ENCODE measurements at regions not wholly inside any gene's neighbourhood (a gene's known extent, or its start where the extent isn't known, plus 50 kb on each side); places are given as distances from the start of the nearest gene placed in this dataset.

DNA sequence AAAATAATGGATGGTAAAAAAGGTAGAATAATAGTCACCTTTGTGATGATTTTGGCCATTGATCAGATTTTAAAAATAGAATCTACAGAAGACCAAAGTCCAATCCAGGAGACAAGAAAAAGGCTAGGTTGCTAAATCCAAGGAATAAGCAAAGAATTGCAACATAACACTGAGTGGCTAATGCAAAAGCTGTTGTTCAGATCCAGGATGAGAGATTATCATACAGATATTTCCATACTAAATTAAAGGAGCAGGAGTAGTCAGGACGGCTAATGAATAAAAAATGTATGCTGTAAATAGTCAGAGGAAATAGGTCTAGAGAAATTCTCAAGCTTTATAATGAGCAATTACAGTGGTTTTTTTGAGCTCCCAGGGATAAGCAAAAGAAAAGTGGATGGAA is 745.9 kb upstream of the ACVR2A start:
- TF ChIP-seq POLR2A (IDR thresholded peaks at IDR 0.05; ENCODE audit: borderline replicate concordance, extremely low read depth, insufficient read depth, insufficient read length): no peak
- TF ChIP-seq, protein P1, sequence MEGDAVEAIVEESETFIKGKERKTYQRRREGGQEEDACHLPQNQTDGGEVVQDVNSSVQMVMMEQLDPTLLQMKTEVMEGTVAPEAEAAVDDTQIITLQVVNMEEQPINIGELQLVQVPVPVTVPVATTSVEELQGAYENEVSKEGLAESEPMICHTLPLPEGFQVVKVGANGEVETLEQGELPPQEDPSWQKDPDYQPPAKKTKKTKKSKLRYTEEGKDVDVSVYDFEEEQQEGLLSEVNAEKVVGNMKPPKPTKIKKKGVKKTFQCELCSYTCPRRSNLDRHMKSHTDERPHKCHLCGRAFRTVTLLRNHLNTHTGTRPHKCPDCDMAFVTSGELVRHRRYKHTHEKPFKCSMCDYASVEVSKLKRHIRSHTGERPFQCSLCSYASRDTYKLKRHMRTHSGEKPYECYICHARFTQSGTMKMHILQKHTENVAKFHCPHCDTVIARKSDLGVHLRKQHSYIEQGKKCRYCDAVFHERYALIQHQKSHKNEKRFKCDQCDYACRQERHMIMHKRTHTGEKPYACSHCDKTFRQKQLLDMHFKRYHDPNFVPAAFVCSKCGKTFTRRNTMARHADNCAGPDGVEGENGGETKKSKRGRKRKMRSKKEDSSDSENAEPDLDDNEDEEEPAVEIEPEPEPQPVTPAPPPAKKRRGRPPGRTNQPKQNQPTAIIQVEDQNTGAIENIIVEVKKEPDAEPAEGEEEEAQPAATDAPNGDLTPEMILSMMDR (IDR thresholded peaks at IDR 0.05 in 2 of 3, conservative IDR thresholded peaks at IDR 0.05 in 1 of 3; ENCODE audit: borderline replicate concordance in 1 of 3, insufficient read depth in 1 of 3, low read depth in 2 of 3, low read length in 2 of 3): no peak
- TF ChIP-seq, protein P2, sequence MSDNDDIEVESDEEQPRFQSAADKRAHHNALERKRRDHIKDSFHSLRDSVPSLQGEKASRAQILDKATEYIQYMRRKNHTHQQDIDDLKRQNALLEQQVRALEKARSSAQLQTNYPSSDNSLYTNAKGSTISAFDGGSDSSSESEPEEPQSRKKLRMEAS (IDR thresholded peaks at IDR 0.05): no peak
- no peak for TF ChIP-seq EZH2phosphoT487 (IDR thresholded peaks at IDR 0.05; ENCODE audit: borderline replicate concordance)
- TF ChIP-seq POLR2AphosphoS5 (IDR thresholded peaks at IDR 0.05; ENCODE audit: low read depth, low read length): no peak
- no peak for TF ChIP-seq CBX3 (IDR thresholded peaks at IDR 0.05; ENCODE audit: low read depth)
- TF ChIP-seq SRF (IDR thresholded peaks at IDR 0.05; ENCODE audit: low read depth): no peak
- TF ChIP-seq EZH2 (IDR thresholded peaks at IDR 0.05): no peak
- TF ChIP-seq EGR1 (IDR thresholded peaks at IDR 0.05; ENCODE audit: low read depth): no peak
- TF ChIP-seq ZNF274 (IDR thresholded peaks at IDR 0.05; ENCODE audit: low read depth, low read length): no peak
- TF ChIP-seq RAD21 (IDR thresholded peaks at IDR 0.05; ENCODE audit: low read depth): no peak
- TF ChIP-seq JUND (IDR thresholded peaks at IDR 0.05): no peak
- TF ChIP-seq CEBPB (IDR thresholded peaks at IDR 0.05; ENCODE audit: low read depth): no peak
